GM23248 (cell line): ENCODE measurements at regions not wholly inside any gene's neighbourhood (a gene's known extent, or its start where the extent isn't known, plus 50 kb on each side); places are given as distances from the start of the nearest gene placed in this dataset.
"Not testable (repeated sequence)": the region's sequence is repeated elsewhere in the genome, so short reads cannot be mapped to it uniquely, and the experiment has no call there.

Source experiments
- DNase-seq: peaks from one replicate; pipeline ENCODE4 v3.0.0-alpha.2; 2015
- H2AFZ ChIP-seq: fragments of 200-600 bp; sonication (generic); 2 replicates; pipeline ENCODE4 v1.6.1; 2016; ENCODE audit warnings: antibody characterized with exemption
- H3F3A ChIP-seq: fragments of 200-600 bp; sonication (generic); 2 replicates; pipeline ENCODE4 v1.6.1; 2016; ENCODE audit warnings: mild to moderate bottlenecking, antibody characterized with exemption, mixed run types; ENCODE audit not compliant: insufficient read depth
- H3K27ac ChIP-seq: fragments of 200-600 bp; sonication (generic); 2 replicates; pipeline ENCODE4 v1.5.1; 2016; ENCODE audit warnings: mild to moderate bottlenecking
- H3K27me3 ChIP-seq: fragments of 200-600 bp; sonication (generic); replicated peaks from 2 replicates; pipeline ENCODE4 v1.6.1; 2016; ENCODE audit warnings: mild to moderate bottlenecking; ENCODE audit not compliant: insufficient read depth
- H3K36me3 ChIP-seq: fragments of 200-600 bp; sonication (generic); 2 replicates; pipeline ENCODE4 v1.6.1; 2016; ENCODE audit warnings: low read depth, mild to moderate bottlenecking
- H3K4me1 ChIP-seq: fragments of 200-600 bp; sonication (generic); 2 replicates; pipeline ENCODE4 v1.6.1; 2016; ENCODE audit warnings: mild to moderate bottlenecking; ENCODE audit not compliant: insufficient read depth
- H3K4me2 ChIP-seq: fragments of 200-600 bp; sonication (generic); one replicate; pipeline ENCODE4 v1.6.1; 2016; ENCODE audit warnings: mild to moderate bottlenecking; ENCODE audit not compliant: unreplicated experiment
- H3K4me3 ChIP-seq: fragments of 200-600 bp; sonication (generic); 2 replicates; pipeline ENCODE4 v1.5.1; 2016; ENCODE audit warnings: mild to moderate bottlenecking
- H3K79me2 ChIP-seq: fragments of 200-600 bp; sonication (generic); 2 replicates; pipeline ENCODE4 v1.6.1; 2016; ENCODE audit warnings: mild to moderate bottlenecking; ENCODE audit not compliant: insufficient read depth
- H3K9ac ChIP-seq: fragments of 200-600 bp; sonication (generic); 2 replicates; pipeline ENCODE4 v1.6.1; 2016; ENCODE audit warnings: mild to moderate bottlenecking
- H3K9me2 ChIP-seq: fragments of 200-600 bp; sonication (generic); 2 replicates; pipeline ENCODE4 v1.6.1; 2016; ENCODE audit warnings: mixed run types, mild to moderate bottlenecking, moderate library complexity; ENCODE audit not compliant: insufficient read depth
- H3K9me3 ChIP-seq: fragments of 200-600 bp; sonication (generic); one replicate; pipeline ENCODE4 v1.6.1; 2017; ENCODE audit warnings: low read depth
- H4K20me1 ChIP-seq: fragments of 200-600 bp; sonication (generic); 2 replicates; pipeline ENCODE4 v1.6.0; 2016; ENCODE audit not compliant: insufficient read depth
- EZH2 ChIP-seq: fragments of 200-600 bp; sonication (generic); IDR thresholded peaks from 2 replicates; pipeline ENCODE4 v1.6.1; 2018; ENCODE audit warnings: antibody characterized with exemption, mild to moderate bottlenecking; ENCODE audit not compliant: insufficient read depth, poor library complexity, severe bottlenecking
- EZH2phosphoT487 ChIP-seq: fragments of 200-600 bp; sonication (generic); IDR thresholded peaks from 2 replicates; pipeline ENCODE4 v1.6.1; 2018; ENCODE audit warnings: antibody characterized with exemption, moderate library complexity, mild to moderate bottlenecking, low read depth; ENCODE audit not compliant: insufficient read depth
- WGBS, 2 experiments: methylation state at CpG; one replicate each; pipeline ENCODE4 v1.1.6; 2015 to 2017; ENCODE audit warnings: low lambda C conversion rate in 2 of 2, low coverage in 1 of 2; ENCODE audit errors: missing lambda C conversion rate in 2 of 2; 5-methylcytosine and 5-hydroxymethylcytosine counted together
- in situ Hi-C: fragments of 300-500 bp; cut with MboI; formaldehyde crosslinking; loops from 2 replicates; pipeline ENCODE4 v1.15.0; 2020

GRCh38 chr12:131199221-131199620, 245.5 kb downstream of the ADGRD1 start:
- Histone ChIP-seq H4K20me1 (no peaks in the 10 kb centered on the region), H3K4me1 (no peaks in the 10 kb centered on the region), H3K9me3 (no peaks in the 10 kb centered on the region), H3F3A (no peaks in the 10 kb centered on the region), H3K4me2 (no peak overlapping the region), H3K4me3 (no peak overlapping the region), H3K27me3 (no peaks in the 10 kb centered on the region), H3K9ac (no peak overlapping the region), H3K36me3 (no peaks in the 10 kb centered on the region), H2AFZ (no peak overlapping the region), H3K79me2 (no peaks in the 10 kb centered on the region), H3K27ac (no peak overlapping the region), H3K9me2 (no peaks in the 10 kb centered on the region)
- TF ChIP-seq EZH2 (no peak), EZH2phosphoT487 (no peak)
- DNase-seq, result no peak
- in situ Hi-C loops, result no loop called here
- WGBS, 2 experiments, result 24 to 31% methylated on average over 3 of the region's 3 CpGs

DNA sequence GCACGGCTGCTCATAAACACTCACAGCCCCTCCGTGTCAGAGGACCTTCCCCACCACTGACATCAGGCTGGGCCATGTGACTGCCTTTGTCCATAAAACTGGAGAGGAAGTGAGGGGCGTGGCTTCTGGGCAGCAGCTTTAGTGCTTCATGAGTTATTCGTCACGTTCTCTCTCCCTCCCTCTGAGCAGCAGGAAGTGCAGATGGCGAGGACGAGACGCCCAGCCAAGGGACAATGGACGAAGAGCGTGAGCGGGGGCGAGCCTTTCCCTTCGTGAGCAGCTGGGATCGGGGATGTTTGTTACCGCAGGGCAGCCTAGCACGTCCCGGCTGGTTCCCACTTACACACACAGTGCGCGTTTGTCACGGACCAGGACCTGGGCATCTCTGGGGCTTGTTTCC, 248.2 kb downstream of the ADGRD1 start:
- H3K4me1 ChIP-seq, H3K36me3 ChIP-seq, H3K9me3 ChIP-seq, H3K9me2 ChIP-seq, H3K9ac ChIP-seq, H3K79me2 ChIP-seq, H3K27ac ChIP-seq, DNase-seq, in situ Hi-C loops, H4K20me1 ChIP-seq, H3K4me3 ChIP-seq, H2AFZ ChIP-seq, H3K27me3 ChIP-seq, H3F3A ChIP-seq, H3K4me2 ChIP-seq: not testable (repeated sequence)
- WGBS, 2 experiments, result no CpG with 5 or more reads among the region's 20 CpGs

DNA sequence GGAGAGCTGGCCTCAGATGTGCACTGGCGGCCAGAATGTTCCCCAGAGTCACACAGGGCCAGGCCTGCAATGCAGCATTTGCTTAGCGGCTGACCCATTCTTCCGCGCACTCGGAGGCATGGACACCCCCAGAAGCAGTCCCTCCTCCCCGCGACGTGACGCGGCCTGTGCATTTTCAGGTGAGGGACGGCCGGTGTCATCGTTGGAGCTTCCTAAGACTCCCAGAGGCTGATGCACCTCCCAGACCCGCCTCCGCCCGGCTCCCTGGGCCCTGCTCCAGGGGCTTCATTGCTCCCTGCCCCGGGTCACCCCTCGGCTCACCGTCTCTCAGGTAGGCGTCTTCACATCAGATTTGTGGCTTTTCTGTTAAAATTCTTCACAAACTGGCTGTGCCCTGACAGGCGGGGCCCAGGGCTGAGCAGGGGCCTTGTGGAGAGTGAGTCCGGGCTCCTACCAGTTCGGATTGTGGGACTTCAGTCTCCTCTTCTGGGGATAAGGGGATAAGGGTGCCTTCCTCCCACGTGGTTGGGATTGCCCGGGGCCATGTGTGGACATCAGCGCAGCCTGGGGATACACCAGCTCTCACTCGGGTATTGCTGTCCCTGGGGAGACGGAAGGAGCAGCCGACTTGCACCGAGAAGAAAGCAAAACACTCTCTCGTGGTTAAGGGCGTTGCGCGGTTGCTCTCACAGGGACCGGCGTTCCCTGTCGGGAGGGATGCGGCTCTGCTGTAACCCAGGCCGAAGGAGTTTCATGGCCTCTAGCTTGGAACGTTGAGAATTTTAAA, 249.1 kb downstream of the ADGRD1 start:
- in situ Hi-C loops, result no loop called here
- H3K27me3 ChIP-seq, result no peaks in the 10 kb centered on the region
- H3K4me3 ChIP-seq, result no peak overlapping the region
- H3K9me2 ChIP-seq, result no peaks in the 10 kb centered on the region
- H3K4me2 ChIP-seq, result no peak overlapping the region
- no peaks in the 10 kb centered on the region for H4K20me1 ChIP-seq
- H3K4me1 ChIP-seq, result no peaks in the 10 kb centered on the region
- H3K79me2 ChIP-seq, result no peaks in the 10 kb centered on the region
- no peak overlapping the region for H3K9ac ChIP-seq
- WGBS, 2 experiments, result 60 to 61% methylated on average over 38 to 39 of the region's 40 CpGs
- H3F3A ChIP-seq, result no peaks in the 10 kb centered on the region
- no peak for DNase-seq
- H3K9me3 ChIP-seq, result no peaks in the 10 kb centered on the region
- no peak overlapping the region for H2AFZ ChIP-seq
- no peaks in the 10 kb centered on the region for H3K36me3 ChIP-seq
- TF ChIP-seq EZH2phosphoT487 (no peak), EZH2 (no peak)
- H3K27ac ChIP-seq, result no peak overlapping the region

DNA sequence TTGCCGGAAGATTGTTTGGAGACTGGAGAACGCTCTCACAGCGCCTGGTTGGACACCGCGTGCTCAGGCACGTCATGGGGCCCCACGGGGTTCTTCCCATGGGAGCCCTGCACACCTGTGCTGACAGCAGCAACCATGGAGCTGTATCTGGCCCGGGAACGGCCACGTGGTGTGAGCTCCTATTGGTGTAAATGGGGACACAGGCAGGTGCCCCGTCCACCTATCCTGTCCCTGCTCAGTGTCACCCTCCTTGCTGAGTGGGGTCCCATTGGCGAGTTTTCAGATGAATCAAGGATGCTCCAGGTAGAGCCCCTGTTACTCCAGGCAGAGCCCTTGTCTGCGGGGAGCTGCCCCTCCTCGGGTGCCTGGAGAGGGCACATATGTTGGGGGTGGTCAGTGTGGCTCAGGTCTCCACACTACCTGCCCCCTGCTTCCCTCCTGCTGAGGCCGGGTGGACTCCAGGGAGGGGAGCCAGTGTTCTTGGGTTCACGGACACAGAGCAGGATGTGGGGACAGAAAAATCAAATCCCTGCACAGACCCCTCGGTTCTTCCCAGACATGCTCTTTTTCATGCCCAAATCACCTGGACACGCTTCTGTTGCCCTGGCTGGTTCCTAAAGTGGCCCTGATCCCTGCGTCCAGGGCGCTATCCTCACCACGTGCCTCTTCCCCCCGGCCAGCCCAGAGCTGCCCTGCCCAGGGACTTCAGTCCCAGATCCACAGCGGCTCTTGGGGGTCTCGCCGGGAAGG, 250.1 kb downstream of the ADGRD1 start:
- Histone ChIP-seq H3K36me3 (no peaks in the 10 kb centered on the region), H3K27ac (no peak overlapping the region), H3K27me3 (no peaks in the 10 kb centered on the region), H4K20me1 (no peaks in the 10 kb centered on the region), H3K79me2 (no peaks in the 10 kb centered on the region), H3K4me1 (no peaks in the 10 kb centered on the region), H3K9ac (no peak overlapping the region), H3K4me2 (no peak overlapping the region), H3K9me3 (no peaks in the 10 kb centered on the region), H3F3A (no peaks in the 10 kb centered on the region), H3K9me2 (no peaks in the 10 kb centered on the region), H2AFZ (no peak overlapping the region), H3K4me3 (no peak overlapping the region)
- WGBS, 2 experiments, result 46 to 48% methylated on average over 24 to 25 of the region's 25 CpGs
- no peak for DNase-seq
- TF ChIP-seq EZH2 (no peak), EZH2phosphoT487 (no peak)
- in situ Hi-C loops, result no loop called here
